ENCODE measurements at regions not wholly inside any gene's neighbourhood (a gene's known extent, or its start where the extent isn't known, plus 50 kb on each side); places are given as distances from the start of the nearest gene placed in this dataset.

DNA sequence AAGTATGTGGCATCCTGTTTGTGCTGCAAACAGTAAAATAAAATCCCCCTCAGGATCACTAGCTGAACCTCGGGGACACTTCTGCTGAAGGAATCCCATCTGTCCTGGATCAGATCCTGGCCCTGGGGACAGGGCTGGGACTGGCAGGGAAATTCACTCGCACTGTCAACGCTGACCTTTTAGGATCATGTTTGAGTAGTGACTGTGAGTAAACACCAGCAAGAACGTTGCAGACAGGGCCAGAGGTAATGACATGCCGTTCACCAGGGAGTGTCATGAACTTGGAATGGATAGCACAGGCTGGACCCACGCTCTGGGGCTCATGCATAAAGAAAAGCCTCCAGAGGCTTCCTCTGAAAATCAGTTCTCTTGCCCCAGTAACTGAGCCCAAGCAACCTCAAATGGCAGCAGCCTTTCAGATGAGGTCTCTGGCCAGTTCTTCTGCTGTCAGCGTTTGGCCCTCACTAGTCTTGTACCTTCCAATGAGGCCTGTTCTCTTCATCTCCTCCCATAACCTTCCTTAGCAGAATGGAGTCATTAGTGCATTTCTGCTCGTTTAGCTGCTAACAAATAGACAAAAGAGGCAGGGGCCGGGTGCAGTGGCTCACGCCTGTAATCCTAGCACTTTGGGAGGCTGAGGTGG is 51.0 kb upstream of the BARX2 start:
- no peak overlapping the region for H3K9ac ChIP-seq (ENCODE audit: low read length)
- no peak overlapping the region for H3K4me3 ChIP-seq (ENCODE audit: low read depth in 1 of 2, low read length in 2 of 2)
- H3K9me3 ChIP-seq (ENCODE audit: low read length) = no peaks in the 10 kb centered on the region
- no peaks in the 10 kb centered on the region for H3K27me3 ChIP-seq (ENCODE audit: control insufficient read depth in 1 of 2, insufficient read depth in 2 of 2, low read length in 2 of 2)
- H3K4me1 ChIP-seq (ENCODE audit: insufficient read depth, low read length) = peaks cover 4% of the 10 kb centered on the region
- no peaks in the 10 kb centered on the region for H3K36me3 ChIP-seq (ENCODE audit: insufficient read depth, low read length)
- no peak overlapping the region for H3K27ac ChIP-seq (ENCODE audit: low read depth, low read length)

DNA sequence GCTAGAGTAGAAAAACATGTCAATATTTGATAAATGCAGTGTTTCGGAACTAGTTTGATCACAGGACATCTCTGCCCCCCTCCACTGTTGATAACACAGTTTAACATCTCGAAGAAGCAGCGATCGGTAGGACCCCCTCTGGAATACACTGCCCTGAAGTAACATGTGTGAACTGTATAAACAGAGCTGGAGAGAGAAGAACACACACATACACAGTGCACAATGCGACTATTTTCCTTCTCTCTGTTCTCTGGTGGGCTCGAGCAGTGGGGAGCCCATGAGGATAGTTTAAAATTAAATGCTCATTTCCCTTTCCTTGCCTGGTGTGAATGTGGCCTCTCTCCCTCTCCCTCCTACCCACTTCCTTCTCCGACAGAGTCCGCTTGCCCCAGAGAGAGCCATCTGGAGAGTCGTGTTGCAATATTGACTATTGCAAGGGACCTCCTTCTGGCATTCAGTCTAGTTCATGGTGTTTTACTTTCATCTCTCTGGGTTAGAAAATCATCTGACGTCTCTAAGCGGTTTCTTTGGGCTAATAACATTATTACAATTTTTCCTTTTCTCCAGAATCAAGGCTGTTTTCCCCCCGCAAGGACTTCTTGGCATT is 51.6 kb upstream of the BARX2 start:
- H3K36me3 ChIP-seq (ENCODE audit: insufficient read depth, low read length) = no peaks in the 10 kb centered on the region
- H3K9ac ChIP-seq (ENCODE audit: low read length) = no peak overlapping the region
- H3K4me1 ChIP-seq (ENCODE audit: insufficient read depth, low read length) = peaks cover 4% of the 10 kb centered on the region
- H3K27me3 ChIP-seq (ENCODE audit: control insufficient read depth in 1 of 2, insufficient read depth in 2 of 2, low read length in 2 of 2) = no peaks in the 10 kb centered on the region
- no peak overlapping the region for H3K27ac ChIP-seq (ENCODE audit: low read depth, low read length)
- H3K9me3 ChIP-seq (ENCODE audit: low read length) = no peaks in the 10 kb centered on the region
- no peak overlapping the region for H3K4me3 ChIP-seq (ENCODE audit: low read depth in 1 of 2, low read length in 2 of 2)

DNA sequence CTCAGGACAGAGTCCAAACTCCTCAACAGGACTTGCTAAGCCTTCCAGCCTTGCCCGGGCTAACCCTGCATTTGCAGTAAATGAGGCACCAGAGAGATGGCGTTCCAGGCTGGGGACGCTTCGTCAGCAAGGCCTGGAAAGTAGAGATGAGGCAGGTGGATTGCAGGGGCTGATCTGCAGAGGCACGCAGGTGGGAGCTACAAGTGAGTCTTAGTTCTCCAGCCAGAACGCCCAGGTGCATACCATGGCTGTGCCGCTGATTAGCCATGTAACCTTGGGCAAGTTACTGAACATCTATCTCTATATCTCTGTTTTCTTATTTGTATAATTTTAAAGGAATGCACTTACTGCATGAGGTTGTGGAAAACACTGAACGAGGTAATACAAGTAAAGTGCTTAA is 52.7 kb upstream of the BARX2 start:
- Histone ChIP-seq H3K4me3 (ENCODE audit: low read depth in 1 of 2, low read length in 2 of 2) (no peak overlapping the region), H3K9me3 (ENCODE audit: low read length) (no peaks in the 10 kb centered on the region), H3K27me3 (ENCODE audit: control insufficient read depth in 1 of 2, insufficient read depth in 2 of 2, low read length in 2 of 2) (no peaks in the 10 kb centered on the region), H3K36me3 (ENCODE audit: insufficient read depth, low read length) (no peaks in the 10 kb centered on the region), H3K27ac (ENCODE audit: low read depth, low read length) (no peak overlapping the region), H3K9ac (ENCODE audit: low read length) (no peak overlapping the region), H3K4me1 (ENCODE audit: insufficient read depth, low read length) (peaks cover 4% of the 10 kb centered on the region)

GRCh38 chr11:129321076-129321475 is 54.6 kb upstream of the BARX2 start:
- Histone ChIP-seq H3K9me3 (ENCODE audit: low read length) (no peaks in the 10 kb centered on the region), H3K9ac (ENCODE audit: low read length) (no peak overlapping the region), H3K4me3 (ENCODE audit: low read depth in 1 of 2, low read length in 2 of 2) (no peak overlapping the region), H3K27me3 (ENCODE audit: control insufficient read depth in 1 of 2, insufficient read depth in 2 of 2, low read length in 2 of 2) (no peaks in the 10 kb centered on the region), H3K27ac (ENCODE audit: low read depth, low read length) (no peak overlapping the region), H3K4me1 (ENCODE audit: insufficient read depth, low read length) (peaks cover 4% of the 10 kb centered on the region), H3K36me3 (ENCODE audit: insufficient read depth, low read length) (no peaks in the 10 kb centered on the region)

GRCh38 chr11:129320494-129320893 is 55.2 kb upstream of the BARX2 start:
- no peaks in the 10 kb centered on the region for H3K9me3 ChIP-seq (ENCODE audit: low read length)
- no peak overlapping the region for H3K27ac ChIP-seq (ENCODE audit: low read depth, low read length)
- H3K4me3 ChIP-seq (ENCODE audit: low read depth in 1 of 2, low read length in 2 of 2) = no peak overlapping the region
- H3K36me3 ChIP-seq (ENCODE audit: insufficient read depth, low read length) = no peaks in the 10 kb centered on the region
- no peaks in the 10 kb centered on the region for H3K27me3 ChIP-seq (ENCODE audit: control insufficient read depth in 1 of 2, insufficient read depth in 2 of 2, low read length in 2 of 2)
- H3K9ac ChIP-seq (ENCODE audit: low read length) = no peak overlapping the region
- peaks cover 4% of the 10 kb centered on the region for H3K4me1 ChIP-seq (ENCODE audit: insufficient read depth, low read length)

DNA sequence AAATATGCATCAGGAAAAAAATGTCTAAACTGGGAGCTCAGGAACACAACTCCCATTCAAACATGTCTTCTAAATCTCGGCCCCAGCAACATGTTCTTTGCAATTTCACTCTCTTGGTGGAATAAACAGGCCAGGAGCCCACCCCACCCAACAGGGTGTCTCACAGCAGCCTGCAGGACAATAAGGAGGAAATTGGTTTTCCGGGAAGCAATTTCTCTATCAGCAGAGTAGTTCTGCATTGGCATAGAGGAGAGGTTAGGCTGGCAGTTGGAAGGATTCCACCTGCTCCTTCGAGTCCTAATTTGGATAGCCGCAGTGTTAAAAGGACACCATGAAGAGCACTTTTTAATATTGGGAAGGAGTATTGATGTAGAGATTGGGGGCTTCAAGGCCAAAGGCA is 55.9 kb upstream of the BARX2 start:
- no peaks in the 10 kb centered on the region for H3K36me3 ChIP-seq (ENCODE audit: insufficient read depth, low read length)
- no peaks in the 10 kb centered on the region for H3K27me3 ChIP-seq (ENCODE audit: control insufficient read depth in 1 of 2, insufficient read depth in 2 of 2, low read length in 2 of 2)
- peaks cover 4% of the 10 kb centered on the region for H3K4me1 ChIP-seq (ENCODE audit: insufficient read depth, low read length)
- H3K4me3 ChIP-seq (ENCODE audit: low read depth in 1 of 2, low read length in 2 of 2) = no peak overlapping the region
- no peak overlapping the region for H3K27ac ChIP-seq (ENCODE audit: low read depth, low read length)
- H3K9me3 ChIP-seq (ENCODE audit: low read length) = no peaks in the 10 kb centered on the region
- H3K9ac ChIP-seq (ENCODE audit: low read length) = no peak overlapping the region

GRCh38 chr11:129319201-129319600 is 56.4 kb upstream of the BARX2 start:
- H3K9me3 ChIP-seq (ENCODE audit: low read length) = no peaks in the 10 kb centered on the region
- H3K4me3 ChIP-seq (ENCODE audit: low read depth in 1 of 2, low read length in 2 of 2) = no peak overlapping the region
- no peaks in the 10 kb centered on the region for H3K4me1 ChIP-seq (ENCODE audit: insufficient read depth, low read length)
- no peak overlapping the region for H3K27ac ChIP-seq (ENCODE audit: low read depth, low read length)
- H3K27me3 ChIP-seq (ENCODE audit: control insufficient read depth in 1 of 2, insufficient read depth in 2 of 2, low read length in 2 of 2) = no peaks in the 10 kb centered on the region
- H3K9ac ChIP-seq (ENCODE audit: low read length) = no peak overlapping the region
- no peaks in the 10 kb centered on the region for H3K36me3 ChIP-seq (ENCODE audit: insufficient read depth, low read length)

DNA sequence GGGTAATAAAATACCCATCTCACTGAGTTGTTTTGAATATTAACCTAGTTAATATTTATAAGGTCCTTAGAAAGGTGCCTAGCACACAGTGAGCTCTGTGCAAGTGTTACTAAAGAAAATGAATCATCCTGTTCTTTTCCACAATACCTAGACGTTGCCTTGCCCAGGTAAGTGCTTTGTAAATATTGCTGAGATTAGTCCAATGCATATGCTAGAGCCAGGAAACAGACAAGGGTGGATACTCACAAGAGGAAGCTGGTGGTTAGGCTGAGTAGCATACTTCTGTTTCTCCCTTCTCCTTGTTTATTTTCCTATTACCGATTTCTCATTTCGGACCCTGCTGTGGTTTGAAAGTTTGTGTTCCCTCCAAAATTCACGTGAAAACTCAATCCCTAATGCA is 58.1 kb upstream of the BARX2 start:
- no peak overlapping the region for H3K9ac ChIP-seq (ENCODE audit: low read length)
- no peak overlapping the region for H3K27ac ChIP-seq (ENCODE audit: low read depth, low read length)
- no peaks in the 10 kb centered on the region for H3K4me1 ChIP-seq (ENCODE audit: insufficient read depth, low read length)

DNA sequence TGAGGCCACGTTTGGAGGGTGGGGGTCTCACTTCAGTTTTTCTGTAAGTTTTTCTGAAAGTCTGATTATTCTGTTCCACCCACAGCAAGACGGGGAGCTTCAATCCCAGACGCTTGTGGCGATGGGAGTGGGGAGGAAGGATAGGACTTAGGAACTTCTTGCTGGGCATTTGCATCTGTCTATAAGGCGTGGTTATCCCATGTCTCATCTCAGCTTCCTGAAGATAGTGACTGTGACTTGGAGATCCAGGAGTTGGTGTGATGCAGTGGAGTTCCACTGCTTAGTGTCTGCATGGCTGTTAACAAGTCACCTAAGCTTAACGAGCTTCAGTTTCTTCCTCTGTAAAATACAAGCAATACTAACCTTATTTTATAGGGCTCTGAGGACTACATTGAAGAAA is 58.9 kb upstream of the BARX2 start:
- Histone ChIP-seq H3K9me3 (ENCODE audit: low read length) (no peaks in the 10 kb centered on the region), H3K27ac (ENCODE audit: low read depth, low read length) (no peak overlapping the region), H3K36me3 (ENCODE audit: insufficient read depth, low read length) (no peaks in the 10 kb centered on the region), H3K4me1 (ENCODE audit: insufficient read depth, low read length) (no peaks in the 10 kb centered on the region), H3K4me3 (ENCODE audit: low read depth in 1 of 2, low read length in 2 of 2) (no peak overlapping the region), H3K27me3 (ENCODE audit: control insufficient read depth in 1 of 2, insufficient read depth in 2 of 2, low read length in 2 of 2) (no peaks in the 10 kb centered on the region), H3K9ac (ENCODE audit: low read length) (no peak overlapping the region)

More for the DNA sequence above, 58.1 kb upstream of the BARX2 start:
- Histone ChIP-seq H3K36me3 (ENCODE audit: insufficient read depth, low read length) (no peaks in the 10 kb centered on the region), H3K4me3 (ENCODE audit: low read depth in 1 of 2, low read length in 2 of 2) (no peak overlapping the region), H3K27me3 (ENCODE audit: control insufficient read depth in 1 of 2, insufficient read depth in 2 of 2, low read length in 2 of 2) (no peaks in the 10 kb centered on the region), H3K9me3 (ENCODE audit: low read length) (no peaks in the 10 kb centered on the region)

DNA sequence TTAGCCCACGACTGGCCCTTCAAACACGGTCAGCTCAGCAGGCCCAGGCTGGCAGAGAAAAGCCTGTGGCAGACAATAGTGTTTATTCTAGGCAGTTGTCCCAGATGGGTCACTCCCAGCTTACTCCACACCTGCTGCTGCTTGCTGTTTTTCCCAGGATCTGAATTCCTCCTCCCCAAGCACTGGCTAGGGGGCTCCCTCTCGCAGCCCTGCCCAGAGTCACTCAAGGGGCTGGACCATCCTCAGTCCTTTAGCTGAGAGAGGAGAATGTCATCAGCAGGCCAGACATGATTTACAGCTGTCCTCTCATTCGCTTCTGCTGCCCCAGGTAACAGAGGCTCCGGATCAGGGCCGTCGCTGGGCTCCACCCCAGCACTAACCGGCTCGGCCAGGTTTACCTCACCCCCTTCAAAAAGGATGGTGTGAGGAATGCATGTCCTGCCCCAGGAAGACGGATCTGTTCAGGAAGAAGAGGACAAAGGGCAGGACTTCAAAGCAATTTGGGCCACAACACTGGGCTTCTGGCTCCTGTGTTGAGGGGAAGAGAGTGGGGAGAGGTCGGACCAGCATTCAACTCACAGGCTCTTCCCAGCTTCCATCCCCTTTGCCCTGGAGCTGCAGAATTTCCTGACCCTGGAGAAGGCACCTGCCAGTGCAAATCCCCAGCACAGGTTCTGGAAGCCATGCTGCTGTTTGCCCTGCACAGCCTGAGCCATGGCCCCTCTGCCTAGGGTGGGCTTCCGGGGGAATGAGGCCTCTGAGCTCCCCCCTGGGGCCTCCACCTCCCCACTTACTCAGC is 59.7 kb upstream of the BARX2 start:
- no peaks in the 10 kb centered on the region for H3K9me3 ChIP-seq (ENCODE audit: low read length)
- H3K27ac ChIP-seq (ENCODE audit: low read depth, low read length) = no peak overlapping the region
- no peaks in the 10 kb centered on the region for H3K36me3 ChIP-seq (ENCODE audit: insufficient read depth, low read length)
- no peaks in the 10 kb centered on the region for H3K27me3 ChIP-seq (ENCODE audit: control insufficient read depth in 1 of 2, insufficient read depth in 2 of 2, low read length in 2 of 2)
- H3K4me3 ChIP-seq (ENCODE audit: low read depth in 1 of 2, low read length in 2 of 2) = no peak overlapping the region
- no peak overlapping the region for H3K9ac ChIP-seq (ENCODE audit: low read length)
- H3K4me1 ChIP-seq (ENCODE audit: insufficient read depth, low read length) = no peaks in the 10 kb centered on the region

- no peaks in the 10 kb centered on the region for H3K9me3 ChIP-seq (ENCODE audit: low read length)
- no peaks in the 10 kb centered on the region for H3K4me1 ChIP-seq (ENCODE audit: insufficient read depth, low read length)
- H3K27ac ChIP-seq (ENCODE audit: low read depth, low read length) = no peak overlapping the region
Observed at GRCh38 chr11:129314371-129314770, 61.3 kb upstream of the BARX2 start.

More at GRCh38 chr11:129314371-129314770, 61.3 kb upstream of the BARX2 start:
- no peaks in the 10 kb centered on the region for H3K27me3 ChIP-seq (ENCODE audit: control insufficient read depth in 1 of 2, insufficient read depth in 2 of 2, low read length in 2 of 2)
- no peak overlapping the region for H3K4me3 ChIP-seq (ENCODE audit: low read depth in 1 of 2, low read length in 2 of 2)
- no peak overlapping the region for H3K9ac ChIP-seq (ENCODE audit: low read length)
- no peaks in the 10 kb centered on the region for H3K36me3 ChIP-seq (ENCODE audit: insufficient read depth, low read length)

All from muscle layer of colon (tissue), 2 donors.